OCI-LY7 (cell line): ENCODE measurements at regions not wholly inside any gene's neighbourhood (a gene's known extent, or its start where the extent isn't known, plus 50 kb on each side); places are given as distances from the start of the nearest gene placed in this dataset.

Experiments
- CTCF ChIP-seq: fragments of 200-600 bp; sonication (generic); conservative IDR thresholded peaks from 2 replicates; pipeline ENCODE4 v1.5.1; 2014; ENCODE audit warnings: mild to moderate bottlenecking, antibody characterized with exemption, low read length, moderate library complexity, mixed read lengths
- EZH2phosphoT487 ChIP-seq: fragments of 200-600 bp; sonication (generic); IDR thresholded peaks from 2 replicates; pipeline ENCODE4 v1.6.1; 2018; ENCODE audit warnings: low read depth, borderline replicate concordance, mild to moderate bottlenecking, mixed run types, antibody characterized with exemption, low read length, moderate library complexity, mixed read lengths

GRCh38 chr5:58077966-58078365 is 381.9 kb downstream of the PLK2 start:
- TF ChIP-seq CTCF (no peak), EZH2phosphoT487 (no peak)
